ENCODE measurements at regions not wholly inside any gene's neighbourhood (a gene's known extent, or its start where the extent isn't known, plus 50 kb on each side); places are given as distances from the start of the nearest gene placed in this dataset.

DNA sequence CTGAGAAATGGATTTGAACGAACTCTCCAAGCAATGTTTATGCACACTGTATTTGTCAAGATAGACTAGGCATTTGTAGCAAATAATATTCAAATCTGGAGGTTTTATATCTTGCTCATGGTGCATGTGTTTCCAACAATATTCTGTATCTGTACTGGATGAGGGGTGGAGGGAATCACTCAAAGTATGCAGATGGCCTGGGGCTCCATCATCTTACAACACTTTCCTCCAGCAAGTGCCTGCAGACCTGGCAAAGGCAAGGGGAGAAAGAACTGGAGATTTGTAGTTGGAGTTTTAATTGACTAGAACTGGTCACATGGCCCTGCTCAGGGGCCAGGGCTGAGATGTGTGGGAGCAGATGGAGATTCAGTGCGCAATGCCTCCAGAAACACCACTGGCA, 309.0 kb downstream of the PLK2 start:
- TF ChIP-seq, protein P1, sequence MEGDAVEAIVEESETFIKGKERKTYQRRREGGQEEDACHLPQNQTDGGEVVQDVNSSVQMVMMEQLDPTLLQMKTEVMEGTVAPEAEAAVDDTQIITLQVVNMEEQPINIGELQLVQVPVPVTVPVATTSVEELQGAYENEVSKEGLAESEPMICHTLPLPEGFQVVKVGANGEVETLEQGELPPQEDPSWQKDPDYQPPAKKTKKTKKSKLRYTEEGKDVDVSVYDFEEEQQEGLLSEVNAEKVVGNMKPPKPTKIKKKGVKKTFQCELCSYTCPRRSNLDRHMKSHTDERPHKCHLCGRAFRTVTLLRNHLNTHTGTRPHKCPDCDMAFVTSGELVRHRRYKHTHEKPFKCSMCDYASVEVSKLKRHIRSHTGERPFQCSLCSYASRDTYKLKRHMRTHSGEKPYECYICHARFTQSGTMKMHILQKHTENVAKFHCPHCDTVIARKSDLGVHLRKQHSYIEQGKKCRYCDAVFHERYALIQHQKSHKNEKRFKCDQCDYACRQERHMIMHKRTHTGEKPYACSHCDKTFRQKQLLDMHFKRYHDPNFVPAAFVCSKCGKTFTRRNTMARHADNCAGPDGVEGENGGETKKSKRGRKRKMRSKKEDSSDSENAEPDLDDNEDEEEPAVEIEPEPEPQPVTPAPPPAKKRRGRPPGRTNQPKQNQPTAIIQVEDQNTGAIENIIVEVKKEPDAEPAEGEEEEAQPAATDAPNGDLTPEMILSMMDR (conservative IDR thresholded peaks at IDR 0.05; ENCODE audit: low read depth, low read length), result no peak
- TF ChIP-seq EZH2 (IDR thresholded peaks at IDR 0.05; ENCODE audit: low read length, unreplicated experiment), result no peak

All from PC-3 (cell line).